H9 (cell line): ENCODE measurements at regions not wholly inside any gene's neighbourhood (a gene's known extent, or its start where the extent isn't known, plus 50 kb on each side); places are given as distances from the start of the nearest gene placed in this dataset.

ENCODE experiments used
- DNase-seq: peaks from one replicate; pipeline ENCODE4 v3.0.0-alpha.2; 2017
- H2AFZ ChIP-seq: one replicate; pipeline ENCODE4 v1.6.1; 2013; ENCODE audit warnings: mild to moderate bottlenecking, low read length, control low read depth, moderate library complexity
- H2AK5ac ChIP-seq: 2 replicates; pipeline ENCODE4 v1.6.1; 2013; ENCODE audit warnings: low read length, control low read depth, mixed read lengths; ENCODE audit not compliant: insufficient read length
- H2BK120ac ChIP-seq: one replicate; pipeline ENCODE4 v1.6.1; 2013; ENCODE audit warnings: low read depth, mild to moderate bottlenecking, low read length, control low read depth, inconsistent platforms; ENCODE audit not compliant: poor library complexity, severe bottlenecking
- H2BK12ac ChIP-seq: 2 replicates; pipeline ENCODE4 v1.6.1; 2013; ENCODE audit warnings: low read length, control low read depth, mixed read lengths, low read depth; ENCODE audit not compliant: insufficient read length
- H2BK15ac ChIP-seq: 2 replicates; pipeline ENCODE4 v1.6.1; 2013; ENCODE audit warnings: low read depth, low read length, control low read depth
- H2BK20ac ChIP-seq: one replicate; pipeline ENCODE4 v1.6.1; 2013; ENCODE audit warnings: low read depth, mild to moderate bottlenecking, low read length, control low read depth, inconsistent platforms; ENCODE audit not compliant: poor library complexity, severe bottlenecking
- H2BK5ac ChIP-seq: 2 replicates; pipeline ENCODE4 v1.6.1; 2013; ENCODE audit warnings: low read length, control low read depth, mixed read lengths; ENCODE audit not compliant: insufficient read length
- H3K14ac ChIP-seq: 2 replicates; pipeline ENCODE4 v1.6.1; 2013; ENCODE audit warnings: low read length, control low read depth; ENCODE audit not compliant: insufficient read depth
- H3K18ac ChIP-seq: 2 replicates; pipeline ENCODE4 v1.6.1; 2013; ENCODE audit warnings: low read depth, mild to moderate bottlenecking, mixed read lengths, low read length, control low read depth; ENCODE audit not compliant: insufficient read length
- H3K23ac ChIP-seq: 2 replicates; pipeline ENCODE4 v1.6.1; 2013; ENCODE audit warnings: low read length, control low read depth, mixed read lengths, low read depth; ENCODE audit not compliant: insufficient read length
- H3K23me2 ChIP-seq: 2 replicates; pipeline ENCODE4 v1.6.1; 2013; ENCODE audit warnings: low read depth, mild to moderate bottlenecking, mixed read lengths, low read length, control low read depth; ENCODE audit not compliant: insufficient read length, poor library complexity, severe bottlenecking
- H3K27ac ChIP-seq: 2 replicates; pipeline ENCODE4 v1.5.1; 2013; ENCODE audit warnings: low read length, control low read depth, mixed read lengths, low read depth; ENCODE audit not compliant: insufficient read length
- H3K27me3 ChIP-seq: 2 replicates; pipeline ENCODE4 v1.6.1; 2013; ENCODE audit warnings: low read length, control low read depth, inconsistent platforms; ENCODE audit not compliant: insufficient read depth
- H3K4ac ChIP-seq: 2 replicates; pipeline ENCODE4 v1.6.1; 2013; ENCODE audit warnings: low read depth, mild to moderate bottlenecking, control low read depth, inconsistent platforms, low read length, moderate library complexity
- H3K4me1 ChIP-seq: 2 replicates; pipeline ENCODE4 v1.6.1; 2013; ENCODE audit warnings: low read length, control low read depth, inconsistent platforms; ENCODE audit not compliant: insufficient read depth
- H3K4me2 ChIP-seq: 2 replicates; pipeline ENCODE4 v1.6.1; 2013; ENCODE audit warnings: low read length, control low read depth, mixed read lengths; ENCODE audit not compliant: insufficient read length, insufficient read depth
- H3K56ac ChIP-seq: 2 replicates; pipeline ENCODE4 v1.6.1; 2013; ENCODE audit warnings: low read depth, mild to moderate bottlenecking, mixed read lengths, low read length, control low read depth; ENCODE audit not compliant: insufficient read length
- H3K79me1 ChIP-seq: 2 replicates; pipeline ENCODE4 v1.6.1; 2013; ENCODE audit warnings: low read depth, mild to moderate bottlenecking, moderate library complexity, low read length, control low read depth, inconsistent platforms; ENCODE audit not compliant: insufficient read depth, poor library complexity, severe bottlenecking
- H3K79me2 ChIP-seq: 2 replicates; pipeline ENCODE4 v1.6.1; 2013; ENCODE audit warnings: low read length, control low read depth, inconsistent platforms; ENCODE audit not compliant: insufficient read depth
- H3K9ac ChIP-seq: 2 replicates; pipeline ENCODE4 v1.6.1; 2013; ENCODE audit warnings: low read length, control low read depth, mixed read lengths; ENCODE audit not compliant: insufficient read length; ENCODE audit errors: extremely low read depth
- H3K9me3 ChIP-seq: one replicate; pipeline ENCODE4 v1.6.1; 2013; ENCODE audit warnings: low read depth, low read length, inconsistent platforms; ENCODE audit not compliant: control insufficient read depth
- H3T11ph ChIP-seq: one replicate; pipeline ENCODE4 v1.6.1; 2013; ENCODE audit warnings: mild to moderate bottlenecking, low read length, control low read depth, inconsistent platforms
- H4K20me1 ChIP-seq: one replicate; pipeline ENCODE4 v1.6.1; 2013; ENCODE audit not compliant: control insufficient read depth, insufficient read length, insufficient read depth
- H4K5ac ChIP-seq: 2 replicates; pipeline ENCODE4 v1.6.1; 2013; ENCODE audit warnings: low read depth, mild to moderate bottlenecking, mixed read lengths, low read length, control low read depth; ENCODE audit not compliant: insufficient read length
- H4K8ac ChIP-seq: replicated peaks from 2 replicates; pipeline ENCODE4 v1.6.1; 2013; ENCODE audit warnings: low read length, control low read depth, mixed read lengths, low read depth; ENCODE audit not compliant: insufficient read length
- H4K91ac ChIP-seq: 2 replicates; pipeline ENCODE4 v1.6.1; 2013; ENCODE audit warnings: low read depth, mild to moderate bottlenecking, moderate library complexity, mixed read lengths, low read length, control low read depth; ENCODE audit not compliant: insufficient read length
- H3K27ac Mint-ChIP-seq, 3 experiments: 2 replicates in 2 of 3; 3 replicates in 1 of 3; pipeline ENCODE4 v1.8.0; 2020 to 2021; ENCODE audit warnings: mixed read lengths in 3 of 3, mild to moderate bottlenecking in 1 of 3, moderate library complexity in 1 of 3
- H3K27me3 Mint-ChIP-seq: 2 replicates; pipeline ENCODE4 v1.8.0; 2021; ENCODE audit warnings: low read depth, mild to moderate bottlenecking, moderate library complexity, mixed read lengths
- H3K36me3 Mint-ChIP-seq, 3 experiments: 2 replicates in 2 of 3; 3 replicates in 1 of 3; pipeline ENCODE4 v1.8.0; 2020 to 2021; ENCODE audit warnings: low read depth in 3 of 3, mixed read lengths in 3 of 3; ENCODE audit not compliant: insufficient read depth in 1 of 3
- H3K4me1 Mint-ChIP-seq, 2 experiments: 2 replicates each; pipeline ENCODE4 v1.8.0; 2020; ENCODE audit warnings: mixed read lengths in 2 of 2
- H3K4me3 Mint-ChIP-seq, 2 experiments: 2 replicates in 1 of 2; 3 replicates in 1 of 2; pipeline ENCODE4 v1.8.0; 2020 to 2021; ENCODE audit warnings: mild to moderate bottlenecking in 2 of 2, mixed read lengths in 2 of 2, moderate library complexity in 1 of 2
- H3K9me3 Mint-ChIP-seq, 2 experiments: 2 replicates in 1 of 2; 3 replicates in 1 of 2; pipeline ENCODE4 v1.8.0; 2020; ENCODE audit warnings: mild to moderate bottlenecking in 2 of 2, mixed read lengths in 2 of 2, moderate library complexity in 1 of 2
- CTCF ChIP-seq: fragments of 200-600 bp; sonication (generic); conservative IDR thresholded peaks from 3 replicates; pipeline ENCODE4 v1.8.0; 2021; ENCODE audit warnings: antibody characterized with exemption, mild to moderate bottlenecking
- WGBS: extraction: QIAGEN DNeasy Blood & Tissue Kit; methylation state at CpG from one replicate; pipeline ENCODE4 v1.1.7; 2013; ENCODE audit warnings: missing lambda C conversion rate, low lambda C conversion rate, mixed read lengths; ENCODE audit not compliant: insufficient read length; ENCODE audit errors: extremely low coverage; 5-methylcytosine and 5-hydroxymethylcytosine counted together

- Histone ChIP-seq H2BK20ac (no peak overlapping the region), H3K9me3 (no peaks in the 10 kb centered on the region), H2AK5ac (no peak overlapping the region), H3K27ac (peak overlapping the region; percentile 98), H4K91ac (no peak overlapping the region), H3K23me2 (no peaks in the 10 kb centered on the region), H3K4me1 (peaks cover 7% of the 10 kb centered on the region; the same call in 1 of the 2 replicates), H3K56ac (no peak overlapping the region), H3T11ph (peak overlapping the region; percentile 59), H4K5ac (no peak overlapping the region), H2BK15ac (no peak overlapping the region), H3K9ac (no peak overlapping the region), H2BK5ac (no peak overlapping the region), H2BK120ac (peak overlapping the region; percentile 0), H3K4ac (no peak overlapping the region), H3K79me1 (no peaks in the 10 kb centered on the region), H3K18ac (peak overlapping the region; percentile 33), H3K79me2 (no peaks in the 10 kb centered on the region), H3K4me2 (peak overlapping the region; percentile 16), H2BK12ac (no peak overlapping the region), H4K20me1 (no peaks in the 10 kb centered on the region), H3K27me3 (no peaks in the 10 kb centered on the region), H2AFZ (no peak overlapping the region), H3K23ac (no peak overlapping the region), H4K8ac (no peak overlapping the region), H3K14ac (no peak overlapping the region; the same call in 1 of the 2 replicates)
- peak overlapping the region; percentile 95 to 98 (median 97) for H3K27ac Mint-ChIP-seq
- no peak for DNase-seq
- H3K4me1 Mint-ChIP-seq, result peaks cover 31 to 32% of the 10 kb centered on the region in 2 experiments
- H3K4me3 Mint-ChIP-seq, result no peak overlapping the region
- H3K27me3 Mint-ChIP-seq, result no peaks in the 10 kb centered on the region
- TF ChIP-seq CTCF, result no peak
- peaks cover 10 to 23% (median 20%) of the 10 kb centered on the region in 3 experiments for H3K36me3 Mint-ChIP-seq
- peaks cover 67 to 76% of the 10 kb centered on the region in 2 experiments for H3K9me3 Mint-ChIP-seq
- no CpG with 5 or more reads among the region's 5 CpGs for WGBS
Measured at GRCh38 chrX:78513971-78514738, 145.0 kb downstream of the RTL3 start.
